ENCODE measurements at regions not wholly inside any gene's neighbourhood (a gene's known extent, or its start where the extent isn't known, plus 50 kb on each side); places are given as distances from the start of the nearest gene placed in this dataset.
A peak's percentile ranks its signal among the peaks of the same experiment; 100 is the strongest.

GRCh38 chr2:136434251-136434715 lies 316.3 kb upstream of the CXCR4 start (continued):
- TF ChIP-seq ARID4B (CRISPR knock-in tag; IDR thresholded peaks at IDR 0.05) (no peak), MTA2 (IDR thresholded peaks at IDR 0.05; ENCODE audit: low read depth) (no peak), NR2F6 (CRISPR knock-in tag; IDR thresholded peaks at IDR 0.05) (no peak), HDAC2 (IDR thresholded peaks at IDR 0.05) (0 out of 2 replicates have a peak, but pooled peaks have one; percentile 40), THAP7 (CRISPR knock-in tag; IDR thresholded peaks at IDR 0.05) (no peak), ZNF707 (CRISPR knock-in tag; conservative IDR thresholded peaks at IDR 0.05) (no peak), PCBP1 (IDR thresholded peaks at IDR 0.05; ENCODE audit: low read depth, low read length, poor library complexity, severe bottlenecking) (no peak), YBX1 (IDR thresholded peaks at IDR 0.05) (no peak), PBX2 (CRISPR knock-in tag; IDR thresholded peaks at IDR 0.05; ENCODE audit: low read depth) (no peak), PBX2 (tag; conservative IDR thresholded peaks at IDR 0.05; ENCODE audit: low read depth) (peak; percentile 42; the same call in 1 of the 2 replicates), IRF1 (CRISPR knock-in tag; IDR thresholded peaks at IDR 0.05; ENCODE audit: borderline replicate concordance) (no peak), MCM2 (IDR thresholded peaks at IDR 0.05; ENCODE audit: low read depth) (no peak), SMAD3 (CRISPR knock-in tag; conservative IDR thresholded peaks at IDR 0.05) (peak; percentile 82), TSC22D4 (tag; IDR thresholded peaks at IDR 0.05) (no peak), JUN (IDR thresholded peaks at IDR 0.05; ENCODE audit: borderline replicate concordance, low read depth, low read length) (peak; percentile 41; the same call in 1 of the 2 replicates), JUN (CRISPR knock-in tag; IDR thresholded peaks at IDR 0.05; ENCODE audit: borderline replicate concordance) (no peak), ZNF41 (CRISPR knock-in tag; conservative IDR thresholded peaks at IDR 0.05) (no peak), FIP1L1 (IDR thresholded peaks at IDR 0.05; ENCODE audit: low read depth, low read length, poor library complexity, severe bottlenecking) (no peak), CHD1 (IDR thresholded peaks at IDR 0.05; ENCODE audit: low read length) (no peak), RBBP5 (IDR thresholded peaks at IDR 0.05; ENCODE audit: borderline replicate concordance, insufficient read depth, low read length, poor library complexity, severe bottlenecking) (no peak), HDAC6 (IDR thresholded peaks at IDR 0.05; ENCODE audit: low read depth, low read length) (no peak), HDAC1 (IDR thresholded peaks at IDR 0.05) (no peak)
